ENCODE measurements at regions not wholly inside any gene's neighbourhood (a gene's known extent, or its start where the extent isn't known, plus 50 kb on each side); places are given as distances from the start of the nearest gene placed in this dataset.

DNA sequence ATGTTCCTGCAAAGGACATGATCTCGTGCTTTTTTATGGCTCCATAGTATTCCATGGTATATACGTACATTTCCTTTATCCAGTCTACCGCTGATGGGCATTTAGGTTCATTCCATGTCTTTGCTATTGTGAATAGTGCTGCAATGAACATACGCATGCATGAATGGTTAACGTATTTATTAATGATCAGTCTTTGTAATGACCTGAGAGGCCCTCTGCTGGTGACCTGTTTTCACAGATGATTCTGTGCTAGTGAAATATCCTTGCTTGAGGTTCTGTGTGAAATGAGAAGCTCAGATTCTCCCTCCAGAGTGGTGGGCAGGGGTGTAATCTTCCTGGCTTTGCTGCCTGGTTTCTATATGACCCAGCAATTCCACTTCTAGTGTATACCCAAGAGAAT is 160.2 kb upstream of the RASGRP1 start:
- no peak for DNase-seq
- ATAC-seq = no peak
- TF ChIP-seq, protein P1, sequence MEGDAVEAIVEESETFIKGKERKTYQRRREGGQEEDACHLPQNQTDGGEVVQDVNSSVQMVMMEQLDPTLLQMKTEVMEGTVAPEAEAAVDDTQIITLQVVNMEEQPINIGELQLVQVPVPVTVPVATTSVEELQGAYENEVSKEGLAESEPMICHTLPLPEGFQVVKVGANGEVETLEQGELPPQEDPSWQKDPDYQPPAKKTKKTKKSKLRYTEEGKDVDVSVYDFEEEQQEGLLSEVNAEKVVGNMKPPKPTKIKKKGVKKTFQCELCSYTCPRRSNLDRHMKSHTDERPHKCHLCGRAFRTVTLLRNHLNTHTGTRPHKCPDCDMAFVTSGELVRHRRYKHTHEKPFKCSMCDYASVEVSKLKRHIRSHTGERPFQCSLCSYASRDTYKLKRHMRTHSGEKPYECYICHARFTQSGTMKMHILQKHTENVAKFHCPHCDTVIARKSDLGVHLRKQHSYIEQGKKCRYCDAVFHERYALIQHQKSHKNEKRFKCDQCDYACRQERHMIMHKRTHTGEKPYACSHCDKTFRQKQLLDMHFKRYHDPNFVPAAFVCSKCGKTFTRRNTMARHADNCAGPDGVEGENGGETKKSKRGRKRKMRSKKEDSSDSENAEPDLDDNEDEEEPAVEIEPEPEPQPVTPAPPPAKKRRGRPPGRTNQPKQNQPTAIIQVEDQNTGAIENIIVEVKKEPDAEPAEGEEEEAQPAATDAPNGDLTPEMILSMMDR (IDR thresholded peaks at IDR 0.05) = no peak
- Histone ChIP-seq H3K4me1 (no peaks in the 10 kb centered on the region), H3K27ac (no peak overlapping the region), H3K9me3 (no peaks in the 10 kb centered on the region), H3K36me3 (ENCODE audit: insufficient read depth in 1 of 2, low read depth in 1 of 2) (no peaks in the 10 kb centered on the region), H3K27me3 (ENCODE audit: insufficient read depth in 3 of 3, low read length in 2 of 3) (no peaks in the 10 kb centered on the region), H3K4me3 (no peak overlapping the region)
- 95 to 99% (median 95%) methylated on average over 5 of the region's 5 CpGs for WGBS, 3 donors
- intact Hi-C loops (cut with DNase I) = no loop called here

DNA sequence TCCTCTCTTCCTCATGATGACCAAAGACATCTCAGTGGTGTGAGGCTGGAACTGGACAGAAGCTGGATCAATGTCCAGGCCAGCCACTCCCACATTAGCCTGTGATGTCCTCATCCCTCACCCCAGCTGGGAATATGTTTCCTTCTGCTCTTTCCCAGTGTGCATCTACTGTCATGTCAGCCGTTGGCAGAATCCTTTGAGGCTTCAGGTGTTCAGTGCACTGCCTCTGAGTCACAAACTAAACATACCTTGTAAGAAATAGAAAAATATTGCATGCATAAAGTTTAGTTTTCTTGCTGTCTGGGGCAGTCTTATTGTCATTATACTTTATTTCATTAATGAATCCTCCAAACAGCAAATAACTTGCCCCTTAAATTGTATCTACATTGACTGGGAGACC is 161.6 kb upstream of the RASGRP1 start:
- Histone ChIP-seq H3K27ac (no peak overlapping the region), H3K4me3 (no peak overlapping the region), H3K27me3 (ENCODE audit: insufficient read depth in 3 of 3, low read length in 2 of 3) (no peaks in the 10 kb centered on the region), H3K4me1 (peaks cover 3% of the 10 kb centered on the region), H3K9me3 (no peaks in the 10 kb centered on the region), H3K36me3 (ENCODE audit: insufficient read depth in 1 of 2, low read depth in 1 of 2) (no peaks in the 10 kb centered on the region)
- WGBS, 3 donors = 57 to 64% (median 63%) methylated on average over 1 of the region's 1 CpG
- no peak for DNase-seq
- TF ChIP-seq, protein P1 (IDR thresholded peaks at IDR 0.05) = no peak
- ATAC-seq = no peak
- intact Hi-C loops (cut with DNase I) = no loop called here

DNA sequence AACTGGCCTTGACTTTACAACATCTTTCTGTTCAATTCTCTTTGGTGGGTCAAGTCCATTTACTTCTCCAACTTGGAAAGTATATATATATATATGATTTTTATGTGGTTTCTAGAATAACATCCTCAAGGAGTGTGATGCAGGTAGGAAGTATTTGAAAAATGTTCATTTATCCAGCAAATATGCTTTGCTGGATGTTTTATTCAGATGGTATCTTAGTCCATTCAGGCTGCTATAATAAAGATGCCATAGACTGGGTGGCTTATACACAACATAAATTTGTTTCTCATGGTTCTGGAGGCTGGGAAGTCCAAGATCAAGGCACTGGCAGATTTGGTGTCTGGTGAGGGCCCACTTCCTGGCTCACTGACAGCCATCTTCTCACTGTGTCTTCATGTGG is 168.7 kb upstream of the RASGRP1 start:
- TF ChIP-seq, protein P1 (IDR thresholded peaks at IDR 0.05) = no peak
- no peaks in the 10 kb centered on the region for H3K36me3 ChIP-seq (ENCODE audit: insufficient read depth in 1 of 2, low read depth in 1 of 2)
- peaks cover 3% of the 10 kb centered on the region for H3K4me1 ChIP-seq
- H3K27ac ChIP-seq = no peak overlapping the region
- ATAC-seq = no peak
- intact Hi-C loops (cut with DNase I) = no loop called here
- no peak overlapping the region for H3K4me3 ChIP-seq
- H3K9me3 ChIP-seq = peaks cover 4% of the 10 kb centered on the region
- peaks cover 0 to 3% (median 0%) of the 10 kb centered on the region in 3 donors for H3K27me3 ChIP-seq (ENCODE audit: insufficient read depth in 3 of 3, low read length in 2 of 3)
- no peak for DNase-seq

DNA sequence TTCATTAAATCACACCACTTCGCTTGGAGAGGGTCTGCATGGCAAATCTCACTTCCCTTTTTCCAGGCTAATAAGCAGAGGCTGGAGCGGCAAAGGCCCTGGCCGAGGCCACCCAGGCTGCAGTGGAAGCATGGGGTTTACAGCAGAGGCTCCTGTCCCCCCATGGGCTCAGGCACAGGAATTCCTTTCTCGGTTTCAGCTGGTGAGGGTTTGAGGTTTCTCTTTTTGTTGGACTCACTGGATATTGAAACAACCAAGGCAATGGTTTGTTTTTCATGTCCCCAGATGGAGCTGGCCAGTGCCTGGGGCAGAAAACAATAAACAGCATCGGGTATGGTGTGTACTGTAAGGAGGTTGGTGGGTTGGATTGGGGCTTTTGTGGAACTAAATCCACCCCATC is 175.6 kb upstream of the RASGRP1 start:
- no peaks in the 10 kb centered on the region for H3K36me3 ChIP-seq (ENCODE audit: insufficient read depth in 1 of 2, low read depth in 1 of 2)
- WGBS, 3 donors = 55 to 67% (median 65%) methylated on average over 5 of the region's 5 CpGs
- no peak overlapping the region for H3K4me3 ChIP-seq
- intact Hi-C loops (cut with DNase I) = no loop called here
- no peak overlapping the region for H3K27ac ChIP-seq
- TF ChIP-seq, protein P1 (IDR thresholded peaks at IDR 0.05) = no peak
- H3K9me3 ChIP-seq = no peaks in the 10 kb centered on the region
- H3K27me3 ChIP-seq (ENCODE audit: insufficient read depth in 3 of 3, low read length in 2 of 3) = no peaks in the 10 kb centered on the region
- no peak for DNase-seq
- ATAC-seq = no peak
- H3K4me1 ChIP-seq = no peaks in the 10 kb centered on the region

DNA sequence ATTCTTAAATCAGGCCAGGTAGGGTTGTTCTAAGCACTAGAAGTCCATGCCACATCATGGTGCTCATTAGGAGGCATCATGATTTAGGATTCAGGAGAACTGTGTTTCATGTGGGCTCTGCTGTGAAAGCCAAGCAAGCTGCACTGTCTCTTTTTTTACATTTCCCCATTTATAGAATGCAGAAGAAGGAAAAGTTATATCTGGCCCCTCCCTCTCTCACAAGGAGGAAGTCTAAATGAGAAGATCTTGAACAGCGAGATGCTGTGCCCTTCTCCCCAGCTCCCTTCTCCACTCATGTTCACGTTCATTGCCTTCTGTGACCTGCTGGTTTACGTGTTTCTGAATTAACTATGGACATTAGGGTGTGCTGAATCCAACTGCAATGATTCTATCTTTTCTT is 178.5 kb upstream of the RASGRP1 start:
- H3K36me3 ChIP-seq (ENCODE audit: insufficient read depth in 1 of 2, low read depth in 1 of 2) = no peaks in the 10 kb centered on the region
- H3K4me3 ChIP-seq = no peak overlapping the region
- no peaks in the 10 kb centered on the region for H3K4me1 ChIP-seq
- DNase-seq = no peak
- H3K27me3 ChIP-seq (ENCODE audit: insufficient read depth in 3 of 3, low read length in 2 of 3) = no peaks in the 10 kb centered on the region
- H3K27ac ChIP-seq = no peak overlapping the region
- no peak for ATAC-seq
- intact Hi-C loops (cut with DNase I) = no loop called here
- TF ChIP-seq, protein P1 (IDR thresholded peaks at IDR 0.05) = no peak
- no peaks in the 10 kb centered on the region for H3K9me3 ChIP-seq
- WGBS, 3 donors = 83 to 90% (median 84%) methylated on average over 3 of the region's 3 CpGs
